ENCODE measurements at regions not wholly inside any gene's neighbourhood (a gene's known extent, or its start where the extent isn't known, plus 50 kb on each side); places are given as distances from the start of the nearest gene placed in this dataset.

DNA sequence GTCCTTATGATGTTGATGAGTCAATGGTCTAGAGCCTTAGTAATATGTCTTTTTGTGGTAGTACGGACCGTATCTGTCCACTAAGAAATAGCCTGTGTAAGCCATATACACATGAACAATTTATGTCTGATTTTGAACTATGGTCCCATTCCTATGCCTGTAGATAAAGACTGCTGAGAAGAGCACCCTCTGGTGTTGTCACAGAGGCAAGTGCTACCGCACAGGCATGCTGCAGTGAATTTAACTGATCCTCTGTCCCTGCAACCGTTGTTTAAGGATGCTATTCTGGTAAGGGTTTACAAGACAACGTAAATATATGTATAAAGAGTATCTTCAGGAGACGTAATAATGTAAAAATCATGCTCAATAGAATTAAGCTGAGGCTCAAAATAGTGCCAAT, 170.7 kb downstream of the UBE3A start:
- TF ChIP-seq, protein P1, sequence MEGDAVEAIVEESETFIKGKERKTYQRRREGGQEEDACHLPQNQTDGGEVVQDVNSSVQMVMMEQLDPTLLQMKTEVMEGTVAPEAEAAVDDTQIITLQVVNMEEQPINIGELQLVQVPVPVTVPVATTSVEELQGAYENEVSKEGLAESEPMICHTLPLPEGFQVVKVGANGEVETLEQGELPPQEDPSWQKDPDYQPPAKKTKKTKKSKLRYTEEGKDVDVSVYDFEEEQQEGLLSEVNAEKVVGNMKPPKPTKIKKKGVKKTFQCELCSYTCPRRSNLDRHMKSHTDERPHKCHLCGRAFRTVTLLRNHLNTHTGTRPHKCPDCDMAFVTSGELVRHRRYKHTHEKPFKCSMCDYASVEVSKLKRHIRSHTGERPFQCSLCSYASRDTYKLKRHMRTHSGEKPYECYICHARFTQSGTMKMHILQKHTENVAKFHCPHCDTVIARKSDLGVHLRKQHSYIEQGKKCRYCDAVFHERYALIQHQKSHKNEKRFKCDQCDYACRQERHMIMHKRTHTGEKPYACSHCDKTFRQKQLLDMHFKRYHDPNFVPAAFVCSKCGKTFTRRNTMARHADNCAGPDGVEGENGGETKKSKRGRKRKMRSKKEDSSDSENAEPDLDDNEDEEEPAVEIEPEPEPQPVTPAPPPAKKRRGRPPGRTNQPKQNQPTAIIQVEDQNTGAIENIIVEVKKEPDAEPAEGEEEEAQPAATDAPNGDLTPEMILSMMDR (IDR thresholded peaks at IDR 0.05) = no peak
- no peak for TF ChIP-seq POLR2A (IDR thresholded peaks at IDR 0.05)

Data from uterus (tissue), 2 donors.